ES-I3 (cell line): ENCODE measurements at regions not wholly inside any gene's neighbourhood (a gene's known extent, or its start where the extent isn't known, plus 50 kb on each side); places are given as distances from the start of the nearest gene placed in this dataset.

Source experiments
- H3K36me3 ChIP-seq: 2 replicates; pipeline ENCODE4 v1.6.1; 2013; ENCODE audit warnings: mild to moderate bottlenecking, low read length, control low read depth, moderate library complexity; ENCODE audit not compliant: insufficient read depth
- H3K4me1 ChIP-seq: 2 replicates; pipeline ENCODE4 v1.6.1; 2013; ENCODE audit warnings: mild to moderate bottlenecking, control low read depth, low read length; ENCODE audit not compliant: insufficient read depth
- H3K9ac ChIP-seq: 2 replicates; pipeline ENCODE4 v1.6.1; 2013; ENCODE audit warnings: low read depth, mild to moderate bottlenecking, low read length, moderate library complexity
- H3K9me3 ChIP-seq: 2 replicates; pipeline ENCODE4 v1.6.1; 2013; ENCODE audit warnings: mild to moderate bottlenecking, low read length, moderate library complexity; ENCODE audit not compliant: control insufficient read depth, insufficient read depth

- Histone ChIP-seq H3K9ac (no peak overlapping the region), H3K36me3 (no peaks in the 10 kb centered on the region), H3K9me3 (no peaks in the 10 kb centered on the region; the same call in 1 of the 2 replicates), H3K4me1 (peaks cover 3% of the 10 kb centered on the region; the same call in 1 of the 2 replicates)
Observed at GRCh38 chr18:30376515-30376914, 666.0 kb downstream of the DSC3 start.

- Histone ChIP-seq H3K4me1 (no peaks in the 10 kb centered on the region), H3K36me3 (no peaks in the 10 kb centered on the region), H3K9ac (no peak overlapping the region), H3K9me3 (no peaks in the 10 kb centered on the region)
Observed at GRCh38 chr18:30361864-30362540, 680.5 kb downstream of the DSC3 start.

- H3K36me3 ChIP-seq, result no peaks in the 10 kb centered on the region
- no peak overlapping the region for H3K9ac ChIP-seq
- H3K9me3 ChIP-seq, result no peaks in the 10 kb centered on the region
- no peaks in the 10 kb centered on the region for H3K4me1 ChIP-seq
Observed at GRCh38 chr18:30359521-30359920, 683.0 kb downstream of the DSC3 start.

GRCh38 chr18:30358555-30358954 lies 684.0 kb downstream of the DSC3 start:
- Histone ChIP-seq H3K9me3 (no peaks in the 10 kb centered on the region), H3K4me1 (no peaks in the 10 kb centered on the region), H3K9ac (no peak overlapping the region), H3K36me3 (no peaks in the 10 kb centered on the region)

- no peaks in the 10 kb centered on the region; the same call in 1 of the 2 replicates for H3K9me3 ChIP-seq
- no peak overlapping the region for H3K9ac ChIP-seq
- no peaks in the 10 kb centered on the region for H3K4me1 ChIP-seq
- H3K36me3 ChIP-seq, result no peaks in the 10 kb centered on the region
Observed at GRCh38 chr18:30352551-30353168, 689.9 kb downstream of the DSC3 start.

- Histone ChIP-seq H3K4me1 (no peaks in the 10 kb centered on the region), H3K9me3 (peaks cover 3% of the 10 kb centered on the region), H3K36me3 (no peaks in the 10 kb centered on the region), H3K9ac (no peak overlapping the region)
Observed at GRCh38 chr18:30350263-30350662, 692.3 kb downstream of the DSC3 start.

- H3K9ac ChIP-seq, result no peak overlapping the region
- peaks cover 3% of the 10 kb centered on the region for H3K9me3 ChIP-seq
- no peaks in the 10 kb centered on the region for H3K36me3 ChIP-seq
- no peaks in the 10 kb centered on the region for H3K4me1 ChIP-seq
Observed at GRCh38 chr18:30343090-30343489, 699.5 kb downstream of the DSC3 start.

GRCh38 chr18:30342675-30343074 lies 699.9 kb downstream of the DSC3 start:
- H3K36me3 ChIP-seq, result no peaks in the 10 kb centered on the region
- H3K4me1 ChIP-seq, result no peaks in the 10 kb centered on the region
- peaks cover 3% of the 10 kb centered on the region for H3K9me3 ChIP-seq
- H3K9ac ChIP-seq, result no peak overlapping the region

- Histone ChIP-seq H3K36me3 (no peaks in the 10 kb centered on the region), H3K9ac (no peak overlapping the region), H3K4me1 (no peaks in the 10 kb centered on the region), H3K9me3 (no peaks in the 10 kb centered on the region)
Observed at GRCh38 chr18:30334781-30335180, 707.8 kb downstream of the DSC3 start.

- Histone ChIP-seq H3K9ac (no peak overlapping the region), H3K9me3 (no peaks in the 10 kb centered on the region), H3K4me1 (no peaks in the 10 kb centered on the region)
Observed at GRCh38 chr18:30333310-30333709, 709.2 kb downstream of the DSC3 start.

GRCh38 chr18:30328839-30329238 lies 713.7 kb downstream of the DSC3 start:
- no peaks in the 10 kb centered on the region for H3K36me3 ChIP-seq
- H3K9ac ChIP-seq, result no peak overlapping the region

More at GRCh38 chr18:30333310-30333709, 709.2 kb downstream of the DSC3 start:
- H3K36me3 ChIP-seq, result no peaks in the 10 kb centered on the region

GRCh38 chr18:30302181-30302580 lies 740.4 kb downstream of the DSC3 start:
- no peaks in the 10 kb centered on the region for H3K9me3 ChIP-seq

More at GRCh38 chr18:30328839-30329238, 713.7 kb downstream of the DSC3 start:
- H3K4me1 ChIP-seq, result peaks cover 5% of the 10 kb centered on the region; the same call in 1 of the 2 replicates
- H3K9me3 ChIP-seq, result no peaks in the 10 kb centered on the region

GRCh38 chr18:30298769-30299168 lies 743.8 kb downstream of the DSC3 start:
- Histone ChIP-seq H3K36me3 (no peaks in the 10 kb centered on the region), H3K9me3 (no peaks in the 10 kb centered on the region), H3K9ac (no peak overlapping the region), H3K4me1 (no peaks in the 10 kb centered on the region)

More at GRCh38 chr18:30302181-30302580, 740.4 kb downstream of the DSC3 start:
- no peaks in the 10 kb centered on the region for H3K4me1 ChIP-seq
- H3K9ac ChIP-seq, result no peak overlapping the region
- no peaks in the 10 kb centered on the region for H3K36me3 ChIP-seq

- H3K36me3 ChIP-seq, result no peaks in the 10 kb centered on the region
- no peaks in the 10 kb centered on the region for H3K9me3 ChIP-seq
- 0 out of 2 replicates have a peak, but pooled peaks cover 6% of the 10 kb centered on the region for H3K4me1 ChIP-seq
- no peak overlapping the region for H3K9ac ChIP-seq
Observed at GRCh38 chr18:30288662-30289414, 753.7 kb downstream of the DSC3 start.
